ENCODE measurements at regions not wholly inside any gene's neighbourhood (a gene's known extent, or its start where the extent isn't known, plus 50 kb on each side); places are given as distances from the start of the nearest gene placed in this dataset.
"Not testable (repeated sequence)": the region's sequence is repeated elsewhere in the genome, so short reads cannot be mapped to it uniquely, and the experiment has no call there.

GRCh38 chr9:85199866-85200495 is 530.5 kb downstream of the NTRK2 start:
- no peak for DNase-seq

DNA sequence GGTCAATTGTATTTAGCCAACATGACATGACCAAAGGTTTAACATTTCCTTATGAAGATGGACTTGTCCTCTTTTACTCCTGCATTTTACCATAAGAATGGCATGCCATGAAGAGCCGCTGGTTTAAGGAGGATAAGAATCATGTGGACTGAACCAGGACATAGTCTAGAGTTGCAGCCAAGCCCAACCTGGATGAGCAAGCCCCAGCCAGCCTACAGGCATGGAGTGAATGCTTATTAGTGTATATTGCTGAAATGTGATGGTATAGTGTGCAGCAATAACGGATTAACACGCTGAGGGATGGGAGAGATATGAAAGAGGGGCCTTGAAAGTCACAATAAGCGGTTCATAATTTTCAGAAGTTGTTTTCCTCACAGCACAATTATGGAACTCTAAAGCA is 523.2 kb downstream of the NTRK2 start:
- no peak for DNase-seq

DNA sequence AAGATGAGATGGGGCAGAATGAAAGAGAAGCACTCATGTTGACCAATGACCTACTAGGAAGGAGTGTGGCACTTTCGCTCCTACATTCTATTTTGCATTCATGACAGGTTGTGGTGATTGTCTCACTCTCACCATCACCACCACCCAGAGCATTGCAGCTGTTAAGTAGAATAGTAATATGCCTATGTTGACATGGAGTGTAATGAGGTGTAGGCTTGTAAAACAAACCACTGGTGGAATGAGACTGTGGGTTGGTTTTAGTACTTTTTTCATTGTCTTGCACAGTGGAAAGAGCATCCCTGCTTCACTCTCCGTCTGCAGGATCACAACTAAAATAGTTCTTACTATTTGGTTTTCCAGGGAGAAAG is 516.7 kb downstream of the NTRK2 start:
- no peak for DNase-seq

- DNase-seq, result no peak
These were observed 516.1 kb downstream of the NTRK2 start for GRCh38 chr9:85185486-85186217.

DNA sequence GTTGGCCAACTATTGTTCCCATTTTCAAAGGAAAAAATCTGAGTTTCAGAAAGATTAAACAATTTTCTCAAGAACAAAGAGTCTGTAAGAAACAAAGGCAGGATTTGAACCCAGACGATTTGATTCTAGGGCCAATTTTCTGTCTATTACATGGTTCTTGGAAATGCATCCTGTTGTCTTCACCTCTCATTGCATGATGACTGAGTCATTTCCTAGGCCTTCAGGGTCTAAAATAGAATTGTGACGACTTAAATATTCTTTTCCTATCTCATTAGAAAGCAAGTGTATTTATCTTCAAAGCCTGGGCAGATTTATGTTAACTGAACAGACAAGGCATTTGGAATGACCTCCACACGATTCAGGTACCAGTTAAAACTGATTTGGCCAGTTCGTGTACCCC is 512.9 kb downstream of the NTRK2 start:
- DNase-seq, result no peak

- no peak for DNase-seq
These were observed 508.9 kb downstream of the NTRK2 start for GRCh38 chr9:85178474-85178873.

DNA sequence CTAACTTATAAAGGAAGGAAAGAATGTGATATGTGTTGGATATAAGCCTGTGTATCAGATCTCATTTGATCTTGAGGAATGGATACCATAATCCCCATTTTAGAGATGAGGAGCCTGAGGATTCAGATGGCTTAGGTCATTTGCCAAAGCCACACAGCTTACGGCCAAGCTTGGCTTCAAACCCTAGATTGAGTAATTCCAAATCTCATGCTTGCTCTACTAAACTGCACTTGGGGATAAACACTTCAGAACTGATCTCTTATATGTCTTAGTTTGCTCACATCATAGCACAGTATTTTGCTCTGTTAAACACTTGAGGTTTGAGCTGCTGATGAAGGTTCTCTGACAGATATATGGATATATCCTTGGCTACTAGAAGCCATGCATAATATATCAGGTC is 504.4 kb downstream of the NTRK2 start:
- no peak for DNase-seq

- DNase-seq, result no peak
These were observed 502.8 kb downstream of the NTRK2 start for GRCh38 chr9:85172001-85172978.

GRCh38 chr9:85171163-85171562 is 501.6 kb downstream of the NTRK2 start:
- DNase-seq, result no peak

DNA sequence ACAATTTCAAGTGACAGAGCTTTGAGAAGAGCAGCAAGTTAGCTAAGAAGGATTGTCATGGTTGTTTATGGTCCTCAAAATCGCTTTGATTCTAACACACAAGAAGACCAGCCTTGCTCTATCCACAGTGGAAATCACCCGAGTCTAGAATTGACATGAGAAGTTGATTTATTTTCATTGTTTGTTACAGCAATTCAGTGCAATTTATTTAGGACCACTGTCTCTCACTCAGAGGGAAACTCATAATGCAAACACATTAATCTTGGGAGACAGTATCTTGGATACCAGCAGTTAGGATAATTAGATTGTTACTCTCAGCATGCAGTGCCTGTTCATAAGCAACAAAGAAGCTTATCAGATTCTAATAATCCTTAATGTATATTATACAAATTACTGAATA is 498.9 kb downstream of the NTRK2 start:
- no peak for DNase-seq

- DNase-seq, result no peak
These were observed 497.6 kb downstream of the NTRK2 start for GRCh38 chr9:85167146-85167545.

DNA sequence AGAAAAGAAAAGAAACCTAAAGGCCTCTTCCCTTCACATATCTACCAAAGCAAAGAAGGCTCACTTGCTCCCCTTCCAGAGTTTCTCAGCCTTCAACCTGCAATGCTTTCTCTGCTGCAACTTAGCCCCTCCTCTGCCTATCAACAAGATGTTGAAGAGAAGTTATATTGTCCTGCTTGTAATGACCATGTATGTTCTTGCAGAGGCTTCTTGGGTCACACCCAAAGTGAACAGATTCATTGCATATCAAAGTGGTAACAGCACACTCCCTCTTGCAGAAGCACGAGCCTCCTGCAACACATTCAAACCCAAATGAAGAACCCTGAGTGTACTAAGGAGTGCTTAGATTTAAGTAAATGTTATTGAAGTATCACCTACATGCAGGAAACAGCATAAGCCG is 494.3 kb downstream of the NTRK2 start:
- DNase-seq, result no peak

DNA sequence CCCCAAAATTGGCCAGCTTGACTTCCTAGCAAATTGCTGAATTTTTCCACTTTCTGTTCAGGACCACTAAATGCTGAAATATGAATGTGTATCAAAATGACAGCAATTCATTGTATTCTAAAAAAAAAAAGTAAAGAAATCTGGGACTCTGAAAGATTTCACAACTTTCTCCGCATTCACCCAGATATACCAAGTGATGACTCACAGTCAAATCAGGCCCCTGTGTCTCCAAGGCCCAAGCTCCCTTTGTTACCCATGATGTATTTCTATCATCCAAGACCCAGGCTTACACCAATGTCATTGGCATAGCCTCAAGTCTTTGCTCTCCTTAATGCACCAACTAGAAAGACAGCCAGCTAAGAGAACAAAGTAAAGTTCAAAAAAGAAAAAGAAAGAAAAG is 493.9 kb downstream of the NTRK2 start:
- DNase-seq, result no peak

- DNase-seq, result no peak
These were observed 493.3 kb downstream of the NTRK2 start for GRCh38 chr9:85162822-85163221.

- DNase-seq, result not testable (repeated sequence)
These were observed 491.4 kb downstream of the NTRK2 start for GRCh38 chr9:85160944-85161343.

DNA sequence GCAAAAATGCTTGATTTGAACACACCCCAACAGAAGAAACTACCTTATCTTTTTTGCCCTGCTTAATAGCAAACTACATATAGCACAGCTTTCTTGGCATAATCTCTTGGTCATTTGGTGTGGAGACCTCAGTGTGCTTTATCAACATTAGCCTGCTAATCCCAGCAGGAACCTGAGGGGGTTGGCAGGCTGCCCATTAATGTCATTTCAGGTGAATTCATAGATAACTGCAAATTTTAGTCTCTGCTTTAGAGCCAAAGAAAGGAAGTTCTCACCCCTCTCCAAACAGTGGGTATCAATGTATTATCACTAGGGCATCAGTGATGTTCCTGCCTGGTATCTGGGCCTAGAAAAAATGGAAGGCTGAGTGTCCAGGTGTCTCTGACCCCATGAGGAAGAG is 489.0 kb downstream of the NTRK2 start:
- DNase-seq, result no peak

GRCh38 chr9:85157772-85158171 is 488.2 kb downstream of the NTRK2 start:
- no peak for DNase-seq

- DNase-seq, result no peak
These were observed 487.1 kb downstream of the NTRK2 start for GRCh38 chr9:85156652-85157051.

- DNase-seq, result no peak
These were observed 485.8 kb downstream of the NTRK2 start for GRCh38 chr9:85155352-85155751.

- DNase-seq, result no peak
These were observed 482.2 kb downstream of the NTRK2 start for GRCh38 chr9:85151741-85152140.

DNA sequence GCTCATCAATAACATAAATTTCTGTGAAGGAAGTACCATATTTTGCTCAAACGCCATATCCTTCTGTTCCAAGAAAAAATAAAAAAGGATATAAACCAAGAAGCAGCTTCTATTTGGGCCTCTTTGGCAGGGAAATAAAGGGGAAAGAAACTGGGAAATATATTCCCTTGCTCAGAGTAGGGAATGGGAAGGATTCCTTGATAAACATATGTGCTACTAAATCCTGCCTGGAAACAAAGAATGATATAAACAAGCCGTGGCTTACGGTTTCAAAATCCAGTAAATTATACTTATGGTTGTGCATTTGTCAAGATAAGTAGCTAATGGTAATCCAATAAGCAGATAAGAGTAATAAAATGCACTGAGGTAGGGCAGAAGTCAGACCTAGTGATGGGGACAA is 481.6 kb downstream of the NTRK2 start:
- no peak for DNase-seq

DNA sequence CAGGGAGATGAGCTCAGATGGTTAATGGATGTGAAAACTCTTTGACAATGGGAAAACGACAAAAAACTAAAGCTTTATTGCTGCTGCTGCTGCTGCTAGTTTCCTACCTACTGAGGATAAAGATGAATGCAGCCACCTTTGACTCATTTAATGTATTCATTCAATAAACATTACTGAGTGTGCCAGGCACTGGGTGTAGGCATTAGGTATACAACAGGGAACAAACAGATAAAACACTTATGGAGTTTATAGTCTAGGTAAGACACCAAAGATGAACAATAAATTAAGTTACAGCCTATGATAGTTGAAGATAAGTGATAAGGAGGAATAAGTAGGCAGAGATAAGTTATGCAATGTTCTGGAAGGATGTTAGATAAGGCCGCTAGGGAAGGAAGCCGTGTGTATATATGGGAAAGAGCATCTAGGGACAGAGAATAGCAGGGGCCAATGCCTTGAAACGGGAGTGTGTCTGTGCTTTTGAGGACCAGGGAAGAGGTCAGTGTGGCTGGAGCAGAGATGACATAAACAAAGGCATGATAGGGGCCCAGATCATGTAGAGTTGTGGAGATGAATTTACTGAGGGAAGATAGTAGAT is 477.6 kb downstream of the NTRK2 start:
- DNase-seq, result no peak

DNA sequence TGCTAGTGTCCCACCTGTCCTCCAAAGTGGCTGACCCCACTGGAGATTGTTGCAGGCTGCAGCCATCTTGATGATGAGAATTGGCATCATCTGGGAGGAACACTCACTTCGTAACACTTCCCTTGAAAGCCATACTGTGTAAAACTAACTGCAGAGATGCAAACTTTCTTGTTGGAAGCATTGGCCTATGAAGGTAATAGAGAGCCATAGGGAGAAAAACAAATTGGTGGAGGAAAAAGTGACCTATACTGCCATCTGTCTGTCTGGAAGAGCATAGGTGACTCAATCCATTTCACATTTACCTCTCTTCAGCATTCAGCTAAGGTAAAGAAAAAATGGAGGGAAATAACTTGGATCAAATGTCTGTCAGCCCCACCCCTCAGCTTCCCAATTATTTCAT is 473.4 kb downstream of the NTRK2 start:
- DNase-seq, result no peak

All from GOT3 (cell line).